ENCODE measurements at regions not wholly inside any gene's neighbourhood (a gene's known extent, or its start where the extent isn't known, plus 50 kb on each side); places are given as distances from the start of the nearest gene placed in this dataset.

DNA sequence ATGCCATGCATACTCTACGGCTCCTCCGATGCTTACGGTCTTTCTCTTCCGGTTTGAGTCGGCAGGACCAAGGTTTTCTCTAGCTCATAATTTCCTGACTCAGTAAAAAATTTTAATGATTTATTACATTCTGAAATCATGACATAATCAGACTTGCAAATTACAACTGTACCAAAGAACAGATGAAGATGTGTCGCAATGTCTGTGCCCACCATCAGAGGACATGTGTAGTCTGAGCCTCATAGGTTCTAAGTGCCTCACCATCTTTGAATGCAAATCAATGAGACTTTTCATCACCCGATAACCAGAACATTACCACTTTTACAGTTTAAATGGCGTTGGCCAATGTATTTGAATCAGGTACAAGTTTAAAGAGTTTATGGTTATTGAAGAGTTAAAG lies 213.1 kb downstream of the NHLRC3 start (continued):
- TF ChIP-seq, protein P1, sequence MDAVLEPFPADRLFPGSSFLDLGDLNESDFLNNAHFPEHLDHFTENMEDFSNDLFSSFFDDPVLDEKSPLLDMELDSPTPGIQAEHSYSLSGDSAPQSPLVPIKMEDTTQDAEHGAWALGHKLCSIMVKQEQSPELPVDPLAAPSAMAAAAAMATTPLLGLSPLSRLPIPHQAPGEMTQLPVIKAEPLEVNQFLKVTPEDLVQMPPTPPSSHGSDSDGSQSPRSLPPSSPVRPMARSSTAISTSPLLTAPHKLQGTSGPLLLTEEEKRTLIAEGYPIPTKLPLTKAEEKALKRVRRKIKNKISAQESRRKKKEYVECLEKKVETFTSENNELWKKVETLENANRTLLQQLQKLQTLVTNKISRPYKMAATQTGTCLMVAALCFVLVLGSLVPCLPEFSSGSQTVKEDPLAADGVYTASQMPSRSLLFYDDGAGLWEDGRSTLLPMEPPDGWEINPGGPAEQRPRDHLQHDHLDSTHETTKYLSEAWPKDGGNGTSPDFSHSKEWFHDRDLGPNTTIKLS (IDR thresholded peaks at IDR 0.05; ENCODE audit: borderline replicate concordance, low read depth) = no peak
- TF ChIP-seq TCF7 (IDR thresholded peaks at IDR 0.05; ENCODE audit: borderline replicate concordance) (no peak), SMAD3 (CRISPR knock-in tag; conservative IDR thresholded peaks at IDR 0.05) (no peak), ZKSCAN3 (CRISPR knock-in tag; IDR thresholded peaks at IDR 0.05) (no peak), RHOXF2B (CRISPR knock-in tag; conservative IDR thresholded peaks at IDR 0.05) (no peak), ZBTB8A (IDR thresholded peaks at IDR 0.05; ENCODE audit: partially characterized antibody) (no peak), SIN3B (IDR thresholded peaks at IDR 0.05; ENCODE audit: low read depth) (no peak), PURB (CRISPR knock-in tag; IDR thresholded peaks at IDR 0.05; ENCODE audit: low read depth) (no peak), PPARD (CRISPR knock-in tag; IDR thresholded peaks at IDR 0.05) (no peak), C11orf30 (IDR thresholded peaks at IDR 0.05; ENCODE audit: low read depth) (no peak), MLLT1 (IDR thresholded peaks at IDR 0.05) (no peak)
- TF ChIP-seq, protein P2, sequence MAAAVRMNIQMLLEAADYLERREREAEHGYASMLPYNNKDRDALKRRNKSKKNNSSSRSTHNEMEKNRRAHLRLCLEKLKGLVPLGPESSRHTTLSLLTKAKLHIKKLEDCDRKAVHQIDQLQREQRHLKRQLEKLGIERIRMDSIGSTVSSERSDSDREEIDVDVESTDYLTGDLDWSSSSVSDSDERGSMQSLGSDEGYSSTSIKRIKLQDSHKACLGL (CRISPR knock-in tag; IDR thresholded peaks at IDR 0.05; ENCODE audit: borderline replicate concordance, poor library complexity, severe bottlenecking) = no peak
